ENCODE measurements at regions not wholly inside any gene's neighbourhood (a gene's known extent, or its start where the extent isn't known, plus 50 kb on each side); places are given as distances from the start of the nearest gene placed in this dataset.

GRCh38 chr12:31783996-31784645 lies 55.3 kb upstream of the AMN1 start:
- no peak for FAIRE-seq

GRCh38 chr12:31783556-31783955 lies 54.7 kb upstream of the AMN1 start:
- no peak for FAIRE-seq
- DNase-seq (ENCODE audit: low spot score) = no peak

More at GRCh38 chr12:31783996-31784645, 55.3 kb upstream of the AMN1 start:
- no peak for DNase-seq (ENCODE audit: low spot score)

GRCh38 chr12:31781894-31782540 lies 53.2 kb upstream of the AMN1 start:
- FAIRE-seq (no peak), DNase-seq (ENCODE audit: low spot score) (no peak)

- no peak for FAIRE-seq
- no peak for DNase-seq (ENCODE audit: low spot score)
Observed at GRCh38 chr12:31780096-31780495, 51.3 kb upstream of the AMN1 start.

GRCh38 chr12:31778687-31779086 lies 49.9 kb upstream of the AMN1 start:
- no peak for FAIRE-seq

More at GRCh38 chr12:31778687-31779086, 49.9 kb upstream of the AMN1 start:
- DNase-seq (ENCODE audit: low spot score) = no peak

Data from urothelium cell line (cell line).